GM12872 (cell line): ENCODE measurements at regions not wholly inside any gene's neighbourhood (a gene's known extent, or its start where the extent isn't known, plus 50 kb on each side); places are given as distances from the start of the nearest gene placed in this dataset.

Experiments
- CTCF ChIP-seq: IDR thresholded peaks from 3 replicates; pipeline ENCODE4 v1.5.1; 2011; ENCODE audit warnings: low read depth, mild to moderate bottlenecking, low read length, moderate library complexity; ENCODE audit not compliant: insufficient read depth

- TF ChIP-seq CTCF: no peak
These were observed 148.3 kb upstream of the PFKP start for GRCh38 chr10:2919016-2919415.

DNA sequence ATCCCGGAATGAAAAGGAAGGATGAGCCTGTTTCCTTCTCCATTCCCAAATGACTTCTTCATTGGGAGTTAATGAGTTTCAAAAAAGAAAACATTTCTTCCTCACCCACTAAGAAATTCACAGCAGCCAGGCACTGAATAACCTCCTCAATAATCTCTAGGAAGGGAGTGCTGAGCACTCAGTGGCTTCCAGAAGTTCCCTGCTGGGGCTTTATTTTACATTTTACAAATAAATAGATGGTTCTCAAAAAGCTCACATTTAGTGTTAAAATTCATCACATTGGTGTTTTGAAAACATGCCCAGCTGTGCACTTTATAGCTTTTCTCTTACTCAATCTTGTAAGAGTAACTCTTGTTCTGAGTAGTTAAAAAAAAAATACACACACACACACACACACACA is 148.9 kb upstream of the PFKP start:
- no peak for TF ChIP-seq CTCF

- TF ChIP-seq CTCF: no peak
These were observed 149.4 kb upstream of the PFKP start for GRCh38 chr10:2917926-2918325.

DNA sequence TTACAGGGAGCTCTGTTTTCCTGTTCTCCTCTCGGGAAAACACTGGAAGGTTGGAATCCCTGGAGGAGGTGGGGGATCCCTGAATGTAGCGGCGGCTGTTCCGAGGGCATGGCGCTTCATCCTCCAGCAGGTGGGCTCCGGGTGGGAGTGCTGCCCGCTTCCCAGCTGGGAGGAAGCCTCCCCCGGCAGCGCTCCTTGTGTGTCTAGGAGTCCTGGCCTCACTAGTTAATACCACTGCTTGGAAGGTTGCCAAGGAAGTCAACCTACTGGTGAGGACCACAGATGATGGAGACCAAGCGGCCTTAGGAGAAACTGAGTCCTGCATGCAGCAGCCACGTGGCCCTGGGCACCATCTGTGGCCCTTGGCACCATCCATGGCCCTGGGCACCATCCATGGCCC is 151.9 kb upstream of the PFKP start:
- no peak for TF ChIP-seq CTCF

GRCh38 chr10:2914741-2915140 is 152.6 kb upstream of the PFKP start:
- no peak for TF ChIP-seq CTCF

DNA sequence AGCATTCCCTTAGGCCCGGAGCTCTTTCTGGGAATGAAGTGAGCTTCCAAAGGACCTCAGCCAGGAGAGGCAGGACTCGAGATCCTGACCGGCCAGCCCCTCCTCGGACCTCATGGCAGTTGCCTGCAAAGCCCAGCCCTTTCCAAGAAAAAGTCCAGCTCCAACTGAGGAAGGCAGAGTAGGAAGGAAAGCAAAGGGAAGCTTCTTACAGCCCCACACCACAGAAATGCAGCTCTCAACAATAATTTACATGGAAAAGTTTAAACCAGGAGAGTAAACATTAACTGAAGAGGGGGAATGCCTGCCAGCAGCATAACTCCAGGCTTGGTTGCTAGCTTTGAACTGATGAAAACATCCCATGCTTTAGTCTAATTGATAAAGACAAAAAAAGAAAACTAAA is 153.9 kb upstream of the PFKP start:
- no peak for TF ChIP-seq CTCF

GRCh38 chr10:2910656-2911055 is 156.7 kb upstream of the PFKP start:
- no peak for TF ChIP-seq CTCF

GRCh38 chr10:2909921-2910320 is 157.4 kb upstream of the PFKP start:
- TF ChIP-seq CTCF: no peak
